Esophagus mucosa (tissue), 1 donor: ENCODE measurements at regions not wholly inside any gene's neighbourhood (a gene's known extent, or its start where the extent isn't known, plus 50 kb on each side); places are given as distances from the start of the nearest gene placed in this dataset.

Experiments used
- ATAC-seq: fragments of 200-7000 bp; cut with Tn5 transposase; one replicate; pipeline ENCODE4 v1.9.1; 2020
- donor health status: DM: yes; HTN: yes; CAD: no.

DNA sequence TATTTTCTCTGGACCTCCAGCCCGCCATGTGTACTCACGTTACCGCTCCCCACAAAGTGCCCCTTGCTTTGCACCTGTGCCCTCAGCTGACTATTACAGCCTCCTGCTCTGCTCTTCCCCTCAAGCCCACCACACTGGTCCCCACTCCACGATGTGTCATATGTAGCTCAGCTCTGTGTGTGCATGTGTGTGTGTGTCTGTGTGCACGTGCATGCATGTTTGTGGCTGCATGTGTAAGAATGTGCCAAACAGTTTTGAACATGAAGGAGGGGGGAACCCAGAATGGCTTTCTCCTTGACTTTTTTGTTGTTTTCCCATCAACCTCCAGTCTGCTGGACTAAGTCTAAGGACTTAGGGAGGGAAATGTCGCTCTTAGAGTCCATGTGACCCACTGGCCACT, 54.8 kb upstream of the BTRC start:
- no peak for ATAC-seq

DNA sequence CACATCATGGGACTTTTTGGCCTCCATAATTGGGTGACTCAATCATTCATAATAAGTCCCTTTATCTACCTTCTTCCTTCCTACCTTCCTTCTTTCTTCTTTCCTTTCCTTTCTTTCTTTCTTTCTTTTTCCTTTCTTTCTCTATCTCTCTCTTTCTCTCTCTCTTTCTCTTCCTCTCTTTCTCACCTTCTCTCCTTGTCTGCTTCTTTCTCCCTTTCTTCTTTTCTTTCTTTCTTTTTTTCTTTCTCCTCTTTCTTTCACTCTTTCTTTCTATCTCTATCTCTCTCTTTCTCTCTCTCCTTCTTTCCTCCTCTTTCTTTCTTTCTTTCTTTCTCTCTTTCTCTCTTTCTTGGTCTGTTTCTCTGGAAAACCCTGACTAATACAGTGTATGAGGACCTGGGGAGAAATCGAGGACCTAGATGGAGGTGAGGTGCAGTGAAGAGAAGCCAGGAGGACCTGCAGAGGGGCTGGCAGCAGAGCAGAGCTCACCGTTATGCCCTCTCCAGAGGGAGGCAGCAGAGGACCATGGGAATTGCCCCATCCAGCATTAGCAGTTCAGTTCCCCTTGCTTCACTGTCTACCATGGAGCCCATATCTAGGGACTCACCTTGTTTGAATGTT, 52.7 kb upstream of the BTRC start:
- peak; percentile 88 for ATAC-seq

DNA sequence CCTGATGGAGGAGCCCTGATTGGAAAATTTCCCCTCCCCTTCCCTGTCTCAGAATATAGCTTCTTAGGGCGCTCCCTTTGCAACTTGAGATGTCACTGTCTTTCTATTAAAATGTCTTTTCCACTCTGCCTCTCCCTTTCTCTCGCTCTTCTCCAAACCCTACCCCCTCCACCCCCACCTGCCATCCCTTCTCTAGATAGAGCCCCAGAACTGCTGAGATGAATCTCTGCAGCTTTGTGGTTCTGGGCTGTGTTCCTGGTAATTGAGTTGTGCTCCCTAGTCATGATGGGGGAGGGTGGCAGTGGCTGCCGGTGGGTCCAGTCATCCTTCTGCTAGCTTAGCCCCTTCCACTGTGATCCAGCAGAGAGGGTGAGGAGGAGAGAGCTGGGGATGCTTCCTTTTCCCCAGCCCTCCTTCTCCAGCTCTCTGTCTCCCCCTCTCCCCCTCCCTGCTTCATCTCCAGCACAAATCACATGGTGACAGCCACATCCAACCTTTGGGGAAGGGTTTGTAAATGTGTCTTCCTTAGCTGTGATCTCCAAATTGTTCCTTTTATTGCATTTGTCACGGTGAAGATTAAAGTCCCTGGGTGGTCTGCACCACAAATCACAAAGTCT, 50.8 kb upstream of the BTRC start:
- ATAC-seq: no peak
